Hepatocyte (in vitro differentiated cells): ENCODE measurements at regions not wholly inside any gene's neighbourhood (a gene's known extent, or its start where the extent isn't known, plus 50 kb on each side); places are given as distances from the start of the nearest gene placed in this dataset.

ENCODE experiments used
- CTCF ChIP-seq: fragments of 200-600 bp; sonication (generic); IDR thresholded peaks from 2 replicates; pipeline ENCODE4 v1.5.1; 2016; ENCODE audit warnings: antibody characterized with exemption, mild to moderate bottlenecking; ENCODE audit not compliant: poor library complexity
- EZH2 ChIP-seq: fragments of 200-600 bp; sonication (generic); IDR thresholded peaks from 2 replicates; pipeline ENCODE4 v1.6.1; 2016; ENCODE audit warnings: antibody characterized with exemption, mild to moderate bottlenecking, borderline replicate concordance
- EZH2phosphoT487 ChIP-seq: fragments of 200-600 bp; sonication (generic); IDR thresholded peaks from one replicate; pipeline ENCODE4 v1.6.1; 2018; ENCODE audit warnings: antibody characterized with exemption, mild to moderate bottlenecking, low read depth, moderate library complexity; ENCODE audit not compliant: unreplicated experiment, severe bottlenecking

GRCh38 chr20:20933142-20933958, 172.8 kb downstream of the LINC00237 start:
- TF ChIP-seq CTCF (no peak), EZH2phosphoT487 (no peak), EZH2 (no peak)
